ENCODE measurements at regions not wholly inside any gene's neighbourhood (a gene's known extent, or its start where the extent isn't known, plus 50 kb on each side); places are given as distances from the start of the nearest gene placed in this dataset.

- TF ChIP-seq CTCF (IDR thresholded peaks at IDR 0.05): no peak
- no peak for TF ChIP-seq POLR2A (IDR thresholded peaks at IDR 0.05)
- no peak for TF ChIP-seq POLR2AphosphoS5 (IDR thresholded peaks at IDR 0.05)
- no peak for TF ChIP-seq EP300 (IDR thresholded peaks at IDR 0.05; ENCODE audit: low read depth)
These were observed 685.0 kb downstream of the TMEM121 start for GRCh38 chr14:106211334-106211900.
